K562 (cell line): ENCODE measurements at regions not wholly inside any gene's neighbourhood (a gene's known extent, or its start where the extent isn't known, plus 50 kb on each side); places are given as distances from the start of the nearest gene placed in this dataset.

Experiments used
- ATAC-seq: fragments of 200-7000 bp; cut with Tn5 transposase; 3 replicates; pipeline ENCODE4 v1.9.1; 2020; ENCODE audit warnings: moderate library complexity
- BruUV-seq: library from RNA; stranded (reverse); fragments of 400-500 nt; replicated peaks from 2 replicates; lab custom pipeline; 2021; lab: Mats Ljungman, UMichigan
- CTCF ChIA-PET: fragments of 300-600 bp; formaldehyde crosslinking; extraction: SDS; loops from one replicate; lab custom pipeline; 2021; ENCODE audit warnings: low intra/inter-chr PET ratio; lab: Yijun Ruan, JAX
- POLR2A ChIA-PET: fragments of 300-600, 350-650 bp; sonication (Branson Sonifier 250); formaldehyde crosslinking; extraction: SDS; loops from one replicate; lab custom pipeline; 2021; ENCODE audit warnings: antibody characterized with exemption, inconsistent platforms; lab: Yijun Ruan, JAX
- DNase-seq, 4 experiments: peaks; one replicate each; pipeline versions ENCODE4 v3.0.0 to v3.0.0-alpha.2; 2011 to 2018; ENCODE audit warnings: low spot score in 3 of 4, mixed read lengths in 3 of 4; ENCODE audit errors: extremely low read depth in 1 of 4
- FAIRE-seq: peaks from 2 replicates; lab custom pipeline; 2011; peaks lifted over from hg19 to GRCh38; lab: Jason Lieb, UNC
- H2AFZ ChIP-seq: 2 replicates; pipeline ENCODE4 v1.6.0; 2011; ENCODE audit warnings: low read depth, low read length, control low read depth, inconsistent platforms
- H3K27ac ChIP-seq: fragments of 200-600 bp; 3 replicates; pipeline ENCODE4 v1.8.0; 2011; ENCODE audit warnings: low read depth, mild to moderate bottlenecking, control low read depth, inconsistent platforms, low read length, moderate library complexity, mixed read lengths; ENCODE audit errors: extremely low read depth
- H3K27me3 ChIP-seq, 2 experiments: fragments of 300-600 bp in 1 of 2; 2 replicates in 1 of 2; 3 replicates in 1 of 2; pipeline versions ENCODE4 v1.6.0 to v1.8.0; 2011; ENCODE audit warnings: inconsistent platforms in 2 of 2, low read length in 2 of 2, mild to moderate bottlenecking in 1 of 2, mixed read lengths in 1 of 2, moderate library complexity in 1 of 2; ENCODE audit not compliant: control insufficient read depth in 2 of 2, insufficient read depth in 2 of 2
- H3K36me3 ChIP-seq: fragments of 300-600 bp; 3 replicates; pipeline ENCODE4 v1.8.0; 2011; ENCODE audit warnings: mild to moderate bottlenecking, low read length, inconsistent platforms; ENCODE audit not compliant: control insufficient read depth, insufficient read depth
- H3K4me1 ChIP-seq, 2 experiments: fragments of 200-600 bp in 1 of 2; replicated peaks in 1 of 2; 2 replicates in 1 of 2; 3 replicates in 1 of 2; pipeline versions ENCODE4 v1.5.1 to v1.8.0; 2011; ENCODE audit warnings: inconsistent platforms in 2 of 2, low read length in 2 of 2, mild to moderate bottlenecking in 1 of 2, mixed read lengths in 1 of 2, moderate library complexity in 1 of 2; ENCODE audit not compliant: control insufficient read depth in 2 of 2, insufficient read depth in 2 of 2
- H3K4me2 ChIP-seq: 2 replicates; pipeline ENCODE4 v1.6.1; 2011; ENCODE audit warnings: low read length, control low read depth, inconsistent platforms, mixed read lengths; ENCODE audit not compliant: insufficient read depth
- H3K4me3 ChIP-seq: fragments of 200-600 bp; sonication (generic), shearing (Covaris generic); 2 replicates; pipeline ENCODE4 v1.5.1; 2016; ENCODE audit warnings: control low read depth, inconsistent platforms
- H3K79me2 ChIP-seq: fragments of 200-600 bp; 3 replicates; pipeline ENCODE4 v1.8.0; 2011; ENCODE audit warnings: low read length, inconsistent platforms; ENCODE audit not compliant: control insufficient read depth, insufficient read depth
- H3K9ac ChIP-seq, 2 experiments: 2 replicates each; pipeline versions ENCODE4 v1.6.0 to v1.6.1; 2011; ENCODE audit warnings: low read depth in 2 of 2, low read length in 2 of 2, control low read depth in 1 of 2, inconsistent platforms in 1 of 2, mild to moderate bottlenecking in 1 of 2, mixed read lengths in 1 of 2; ENCODE audit not compliant: insufficient read depth in 1 of 2
- H3K9me1 ChIP-seq: one replicate; pipeline ENCODE4 v1.6.0; 2011; ENCODE audit warnings: inconsistent platforms, mild to moderate bottlenecking, low read length, moderate library complexity; ENCODE audit not compliant: control insufficient read depth, insufficient read depth
- H3K9me3 ChIP-seq: replicated peaks from 2 replicates; pipeline ENCODE4 v1.5.1; 2011; ENCODE audit warnings: low read depth, low read length, inconsistent platforms; ENCODE audit not compliant: control insufficient read depth, insufficient read depth
- H4K20me1 ChIP-seq: replicated peaks from 2 replicates; pipeline ENCODE4 v1.6.1; 2011; ENCODE audit warnings: low read length, inconsistent platforms, mixed read lengths; ENCODE audit not compliant: control insufficient read depth, insufficient read depth
- ATF1 ChIP-seq, 2 experiments: fragments of 450-650 bp in 1 of 2; IDR thresholded peaks; 2 replicates each; pipeline ENCODE4 v1.6.1; 2016; ENCODE audit warnings: missing compliant biosample characterization in 1 of 2, missing genetic modification characterization in 1 of 2
- CAMTA2 ChIP-seq: fragments of 250-450 bp; sonication (Bioruptor Pico); conservative IDR thresholded peaks from 2 replicates; pipeline ENCODE4 v1.5.1; 2022
- GTF2A2 ChIP-seq: IDR thresholded peaks from 2 replicates; pipeline ENCODE4 v1.6.1; 2016; ENCODE audit warnings: mild to moderate bottlenecking, missing genetic modification characterization, missing compliant biosample characterization
- HOXB6 ChIP-seq: fragments of 250-450 bp; sonication (Bioruptor Pico); IDR thresholded peaks from 2 replicates; pipeline ENCODE4 v1.5.1; 2022; ENCODE audit warnings: mild to moderate bottlenecking, borderline replicate concordance
- MED1 ChIP-seq: sonication (generic); formaldehyde crosslinking; IDR thresholded peaks from 2 replicates; pipeline ENCODE4 v1.8.1; 2023; ENCODE audit warnings: missing genetic modification reagents, borderline replicate concordance
- NFIX ChIP-seq: fragments of 250-450 bp; sonication (Bioruptor Pico); IDR thresholded peaks from 2 replicates; pipeline ENCODE4 v1.4.0; 2020; ENCODE audit warnings: low read depth, mild to moderate bottlenecking, moderate library complexity
- TCF7L2 ChIP-seq: fragments of 150-350 bp; IDR thresholded peaks from 2 replicates; pipeline ENCODE4 v1.6.1; 2016; ENCODE audit warnings: low read depth, mild to moderate bottlenecking, low read length, moderate library complexity
- WGBS: fragments of 100-300 bp; shearing (Covaris generic); methylation state at CpG from one replicate; pipeline ENCODE4 v1.1.6; 2016; ENCODE audit warnings: low coverage, mixed read lengths; ENCODE audit not compliant: insufficient coverage; ENCODE audit errors: missing lambda C conversion rate; 5-methylcytosine and 5-hydroxymethylcytosine counted together
- in situ Hi-C: fragments of 300-500 bp; cut with MboI; formaldehyde crosslinking; loops from 4 replicates; pipeline ENCODE4 v1.15.0; 2018; ENCODE audit warnings: inconsistent platforms, mixed read lengths
- intact Hi-C: fragments of 100-400 bp; cut with micrococcal nuclease; formaldehyde crosslinking; loops from 2 replicates; pipeline ENCODE4 v1.14.2; 2022

- no peak for TF ChIP-seq GTF2A2 (tag)
- no peak for TF ChIP-seq CAMTA2 (CRISPR knock-in tag)
These were observed 300.5 kb downstream of the BRINP2 start (continued) for GRCh38 chr1:177471244-177471643.

- H3K27me3 ChIP-seq, result no peaks in the 10 kb centered on the region
- H4K20me1 ChIP-seq, result no peaks in the 10 kb centered on the region
- 0% methylated on average over 3 of the region's 3 CpGs for WGBS
- no peak overlapping the region for H3K9ac ChIP-seq
- H3K4me1 ChIP-seq, result no peaks in the 10 kb centered on the region
- H3K27ac ChIP-seq, result no peak overlapping the region
- ATAC-seq, result no peak
- TF ChIP-seq ATF1 (CRISPR knock-in tag; IDR thresholded peaks at IDR 0.05) (no peak), ATF1 (tag; IDR thresholded peaks at IDR 0.05) (no peak), NFIX (no peak), MED1 (CRISPR knock-in tag) (no peak), TCF7L2 (no peak), HOXB6 (CRISPR knock-in tag) (no peak)
- no peaks in the 10 kb centered on the region for H3K9me1 ChIP-seq
- intact Hi-C loops (no loop called here), in situ Hi-C loops (no loop called here)
- H3K36me3 ChIP-seq, result no peaks in the 10 kb centered on the region
- H3K4me2 ChIP-seq, result no peak overlapping the region
- BruUV-seq, result no TSS peak
- no peaks in the 10 kb centered on the region for H3K79me2 ChIP-seq
- no peak overlapping the region for H3K4me3 ChIP-seq
- no peak for FAIRE-seq
- no peaks in the 10 kb centered on the region; the same call in 1 of the 2 replicates for H3K9me3 ChIP-seq
- DNase-seq, result no peak
- no peak overlapping the region for H2AFZ ChIP-seq
- CTCF ChIA-PET, result no interaction called here
- POLR2A ChIA-PET, result no interaction called here
These were observed 298.8 kb downstream of the BRINP2 start for GRCh38 chr1:177469519-177469918.
